ENCODE measurements at regions not wholly inside any gene's neighbourhood (a gene's known extent, or its start where the extent isn't known, plus 50 kb on each side); places are given as distances from the start of the nearest gene placed in this dataset.
"Not testable (repeated sequence)": the region's sequence is repeated elsewhere in the genome, so short reads cannot be mapped to it uniquely, and the experiment has no call there.

DNA sequence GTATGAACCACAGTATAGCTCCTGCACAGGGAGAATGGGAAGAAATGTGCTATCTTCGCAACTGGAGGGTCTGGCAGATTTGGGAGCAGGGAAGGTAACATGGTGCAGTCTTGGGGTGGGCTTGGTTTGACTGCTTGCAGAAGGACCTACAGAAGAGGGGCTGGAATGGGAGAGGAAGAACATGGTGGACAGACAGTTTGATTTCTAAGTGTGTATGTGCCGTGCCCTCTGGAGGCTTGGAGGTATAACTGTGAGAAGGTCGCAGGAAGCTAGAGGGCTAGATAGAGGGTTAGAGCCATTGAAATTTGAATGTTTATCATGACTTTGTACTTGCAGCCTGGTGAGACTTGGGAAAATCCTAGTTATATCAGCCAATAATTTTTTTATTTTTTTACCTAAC lies 169.2 kb downstream of the SQOR start:
- DNase-seq (ENCODE audit: extremely low read depth in 1 of 2, low read depth in 1 of 2): no peak

DNA sequence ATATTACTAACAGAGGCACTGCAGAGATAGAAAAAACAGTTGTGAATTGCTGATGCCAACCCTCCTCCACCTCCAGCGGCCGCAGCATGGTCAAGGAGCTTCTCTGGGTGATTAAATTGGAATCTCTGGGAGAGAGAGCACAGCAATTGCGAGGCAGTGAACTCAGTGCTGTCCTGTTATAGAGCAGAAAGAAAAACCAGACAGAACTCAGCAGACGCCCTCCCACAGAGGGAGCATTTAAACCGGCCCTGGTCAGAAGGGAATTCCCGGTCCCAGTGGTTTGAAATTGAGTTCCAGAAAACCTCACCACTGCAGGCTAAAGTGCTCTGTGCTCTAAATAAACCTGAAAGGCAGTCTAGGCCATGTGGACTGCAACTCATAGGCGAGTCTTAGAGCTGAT lies 175.4 kb downstream of the SQOR start:
- no peak for DNase-seq (ENCODE audit: extremely low read depth in 1 of 2, low read depth in 1 of 2)

DNA sequence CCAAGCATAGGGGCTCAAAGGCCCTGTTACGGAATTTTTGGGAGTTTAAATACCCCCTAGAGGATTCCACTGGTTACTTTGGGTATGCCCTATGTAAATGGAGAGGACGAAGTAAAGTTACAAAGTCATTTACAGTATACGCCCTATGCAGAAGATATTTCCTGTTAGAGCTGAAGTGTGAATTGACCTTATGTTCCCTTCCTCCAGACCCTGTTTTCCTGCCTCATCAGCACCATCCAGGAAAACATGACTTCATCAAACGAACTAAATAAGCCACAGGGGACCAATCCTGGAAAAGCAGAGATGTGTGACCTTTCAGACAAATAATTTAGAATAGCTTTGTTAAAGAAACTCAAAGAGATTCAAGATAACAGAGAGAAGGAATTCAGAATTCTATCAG lies 177.4 kb downstream of the SQOR start:
- no peak for DNase-seq (ENCODE audit: extremely low read depth in 1 of 2, low read depth in 1 of 2)

GRCh38 chr15:45817578-45817977 lies 182.7 kb downstream of the SQOR start:
- DNase-seq (ENCODE audit: extremely low read depth in 1 of 2, low read depth in 1 of 2): not testable (repeated sequence)

- no peak for DNase-seq (ENCODE audit: extremely low read depth in 1 of 2, low read depth in 1 of 2)
These were observed 186.6 kb downstream of the SQOR start for GRCh38 chr15:45821390-45821789.

- not testable (repeated sequence) for DNase-seq (ENCODE audit: extremely low read depth in 1 of 2, low read depth in 1 of 2)
These were observed 188.1 kb downstream of the SQOR start for GRCh38 chr15:45822968-45823367.

DNA sequence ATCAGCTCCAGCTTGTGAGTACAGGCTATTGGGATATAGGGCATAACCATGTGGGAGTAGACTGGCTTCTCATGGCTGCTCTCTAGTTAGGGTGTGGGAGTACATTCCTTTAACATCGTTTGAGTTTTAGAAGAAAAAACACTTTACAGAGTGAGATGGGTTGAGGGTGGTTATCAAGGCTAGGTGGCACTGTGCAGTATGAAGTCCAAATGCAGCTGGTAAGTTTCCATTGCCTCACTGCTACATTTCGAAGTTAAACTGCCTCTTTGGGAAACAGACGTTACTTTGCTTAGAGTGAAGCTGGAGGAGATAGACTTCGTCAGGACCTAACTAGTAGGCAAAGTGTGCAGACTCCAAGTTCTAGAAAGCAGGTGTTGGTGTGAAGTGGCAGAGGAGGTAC lies 192.4 kb downstream of the SQOR start:
- no peak for DNase-seq (ENCODE audit: extremely low read depth in 1 of 2, low read depth in 1 of 2)

GRCh38 chr15:45827766-45828165 lies 192.9 kb downstream of the SQOR start:
- no peak for DNase-seq (ENCODE audit: extremely low read depth in 1 of 2, low read depth in 1 of 2)

DNA sequence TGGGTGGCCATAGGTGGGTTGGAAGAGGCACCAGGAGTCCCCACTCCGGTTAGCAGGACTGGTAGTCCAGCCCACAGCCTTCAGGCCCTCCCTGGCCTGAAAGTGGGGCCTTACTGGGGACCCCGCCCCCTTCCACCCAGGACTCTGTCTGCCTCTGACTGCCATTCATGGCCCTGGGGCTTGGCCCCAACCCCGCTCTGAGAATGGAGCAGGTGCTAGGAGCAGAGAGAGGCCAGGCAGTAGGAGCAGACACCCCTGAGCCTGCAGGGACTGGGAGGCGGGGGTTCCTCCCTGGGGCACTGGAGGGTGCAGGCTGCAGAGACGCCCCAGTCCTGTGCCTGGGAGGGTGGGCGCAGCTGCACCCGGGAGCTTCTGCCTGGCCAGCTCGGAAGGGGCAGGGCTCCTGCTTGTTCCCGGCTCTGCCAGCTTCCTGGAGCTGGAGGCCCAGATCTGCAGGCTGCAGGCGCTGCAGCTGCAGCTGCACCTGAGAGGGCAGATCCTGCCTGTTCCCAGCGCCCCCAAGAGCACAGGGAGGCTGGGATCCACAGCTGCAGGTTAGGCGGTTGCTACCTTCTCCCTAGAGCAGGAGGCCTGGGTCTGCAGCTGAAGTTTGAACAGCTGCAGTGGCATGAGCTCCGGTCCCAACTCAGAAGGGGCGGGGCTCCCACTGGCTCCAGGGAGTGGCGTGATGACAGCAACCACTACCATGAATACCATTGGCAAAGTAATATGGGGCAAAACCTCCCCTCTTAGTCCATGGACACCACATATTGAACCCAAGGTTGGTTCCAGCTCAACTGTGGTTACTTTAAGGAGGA lies 194.7 kb downstream of the SQOR start:
- DNase-seq (ENCODE audit: extremely low read depth in 1 of 2, low read depth in 1 of 2): no peak

- DNase-seq (ENCODE audit: extremely low read depth in 1 of 2, low read depth in 1 of 2): no peak
These were observed 197.0 kb downstream of the SQOR start for GRCh38 chr15:45831787-45832186.

- DNase-seq (ENCODE audit: extremely low read depth in 1 of 2, low read depth in 1 of 2): no peak
These were observed 199.8 kb downstream of the SQOR start for GRCh38 chr15:45834622-45835021.

DNA sequence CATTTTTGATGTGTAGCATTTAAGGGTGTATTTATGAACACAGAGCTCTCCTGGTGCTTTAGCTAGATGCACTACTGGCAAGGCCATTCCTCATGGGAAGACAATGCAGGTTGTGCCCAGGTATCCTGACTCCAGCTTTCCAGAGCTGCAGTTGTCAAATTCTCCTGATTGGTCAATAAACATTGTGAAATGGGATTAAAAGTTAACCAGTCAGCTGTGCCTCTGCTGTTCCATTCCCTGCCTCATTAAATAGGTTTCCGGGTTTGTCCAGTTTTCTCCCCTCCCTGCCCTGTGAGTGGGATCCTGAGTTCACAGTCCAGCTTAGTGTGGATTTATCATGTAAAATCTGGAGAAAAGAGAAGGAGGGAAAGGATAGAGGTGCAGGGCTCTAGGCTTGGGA lies 207.3 kb downstream of the SQOR start:
- no peak for DNase-seq (ENCODE audit: extremely low read depth in 1 of 2, low read depth in 1 of 2)

DNA sequence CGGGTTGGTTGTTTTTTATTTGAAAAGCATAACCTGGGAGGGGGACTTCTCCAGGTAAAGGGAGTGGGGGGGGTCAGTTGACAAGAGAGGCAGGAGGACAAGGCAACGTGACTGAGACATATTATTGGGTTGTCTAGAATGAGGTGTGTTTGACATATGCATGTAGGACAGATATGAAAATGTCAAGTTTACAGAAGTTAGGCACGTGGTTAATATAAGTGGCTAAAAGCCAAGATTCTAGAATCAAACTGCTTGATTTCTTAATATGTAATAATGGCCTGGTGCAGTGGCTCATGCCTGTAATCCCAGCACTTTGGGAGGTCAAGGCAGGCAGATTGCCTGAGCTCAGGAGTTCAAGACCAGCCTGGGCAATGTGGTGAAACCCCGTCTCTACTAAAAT lies 212.8 kb downstream of the SQOR start:
- DNase-seq (ENCODE audit: extremely low read depth in 1 of 2, low read depth in 1 of 2): no peak

DNA sequence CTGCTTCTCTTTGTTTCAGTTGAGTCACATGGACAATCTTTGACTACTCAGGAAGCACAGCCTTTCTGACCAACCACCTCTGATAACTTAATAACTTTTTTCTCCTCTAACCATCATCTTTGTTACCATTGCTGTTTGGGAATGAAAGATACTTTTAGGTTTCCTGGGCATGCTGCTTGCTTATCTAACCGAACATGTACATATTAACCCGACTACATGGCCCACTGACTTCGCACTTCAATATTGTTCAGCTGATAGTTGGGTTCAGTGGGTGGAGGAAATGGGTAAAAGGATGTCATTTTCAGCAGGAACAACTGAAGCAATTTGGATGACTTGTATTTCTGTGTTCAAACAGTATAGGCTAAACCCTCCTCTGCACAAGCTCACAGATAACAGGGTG lies 214.3 kb downstream of the SQOR start:
- DNase-seq (ENCODE audit: extremely low read depth in 1 of 2, low read depth in 1 of 2): no peak

DNA sequence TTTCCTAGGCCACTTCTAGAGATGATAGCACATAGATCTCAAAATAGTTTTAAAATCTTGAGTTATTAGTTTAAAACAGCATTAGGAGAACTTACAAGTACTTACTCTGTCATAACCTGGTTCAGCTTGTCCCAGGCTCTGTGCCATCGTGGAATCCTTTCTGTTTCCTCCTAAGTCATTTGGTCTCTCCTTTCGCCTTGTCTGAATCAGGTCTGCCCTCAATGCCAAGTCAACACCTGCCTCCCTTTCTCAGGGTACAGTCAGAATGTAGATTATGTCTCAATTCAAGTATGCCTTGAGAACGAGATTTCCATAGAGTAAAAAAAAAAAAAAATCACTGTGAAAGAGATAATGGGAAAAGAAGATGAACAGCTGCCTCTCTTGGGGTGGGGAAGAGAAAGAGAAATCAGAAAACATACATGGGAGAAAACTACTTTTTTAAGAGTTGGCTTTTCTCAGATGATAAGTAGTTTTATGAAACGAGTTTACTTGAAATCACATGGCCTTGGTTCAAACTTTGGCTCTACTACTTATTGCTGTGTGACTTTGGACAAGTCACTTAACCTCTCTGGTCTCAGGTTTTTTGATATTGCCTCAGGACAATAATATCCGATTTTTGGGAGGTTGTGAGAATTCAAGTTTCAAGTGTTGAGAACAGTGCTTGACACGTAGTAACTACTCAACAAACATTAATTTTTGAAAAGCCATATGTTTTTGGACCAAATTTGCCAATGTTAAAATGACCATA lies 219.8 kb downstream of the SQOR start:
- DNase-seq (ENCODE audit: extremely low read depth in 1 of 2, low read depth in 1 of 2): no peak

DNA sequence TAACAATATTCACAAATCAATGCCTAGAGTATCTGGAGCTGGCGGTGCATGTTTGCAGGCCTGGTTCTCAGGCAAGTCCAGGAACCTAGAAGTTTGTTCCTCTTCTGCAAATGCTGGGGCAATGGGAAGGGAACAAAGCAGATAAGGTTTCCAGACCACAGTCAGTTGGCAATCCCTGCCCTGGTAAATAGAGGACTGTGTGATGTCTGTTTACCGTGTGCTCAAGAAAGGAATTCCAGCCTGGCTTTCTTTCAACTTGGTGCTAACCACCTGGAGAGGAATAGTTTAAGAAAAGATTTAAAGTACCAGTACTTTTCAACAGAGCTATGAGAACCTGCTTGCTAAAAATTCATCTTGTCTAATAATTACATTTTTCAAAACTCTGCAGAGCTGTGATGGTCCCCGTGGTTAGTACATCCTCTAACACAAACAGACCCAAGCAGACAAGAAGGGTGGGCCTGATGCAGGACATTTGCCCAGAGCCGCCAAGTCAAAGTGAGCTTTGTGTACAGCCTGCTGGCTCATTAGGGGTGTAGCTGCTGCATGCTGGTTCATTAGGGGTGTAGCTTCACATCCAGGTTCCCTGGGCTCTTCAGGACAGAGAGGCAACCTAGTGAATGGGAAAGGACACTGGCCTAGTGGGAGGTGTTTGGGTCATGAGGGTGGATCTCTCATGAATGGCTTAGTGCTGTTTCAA lies 220.5 kb downstream of the SQOR start:
- no peak for DNase-seq (ENCODE audit: extremely low read depth in 1 of 2, low read depth in 1 of 2)

- DNase-seq (ENCODE audit: extremely low read depth in 1 of 2, low read depth in 1 of 2): no peak
These were observed 221.2 kb downstream of the SQOR start for GRCh38 chr15:45855907-45856579.

DNA sequence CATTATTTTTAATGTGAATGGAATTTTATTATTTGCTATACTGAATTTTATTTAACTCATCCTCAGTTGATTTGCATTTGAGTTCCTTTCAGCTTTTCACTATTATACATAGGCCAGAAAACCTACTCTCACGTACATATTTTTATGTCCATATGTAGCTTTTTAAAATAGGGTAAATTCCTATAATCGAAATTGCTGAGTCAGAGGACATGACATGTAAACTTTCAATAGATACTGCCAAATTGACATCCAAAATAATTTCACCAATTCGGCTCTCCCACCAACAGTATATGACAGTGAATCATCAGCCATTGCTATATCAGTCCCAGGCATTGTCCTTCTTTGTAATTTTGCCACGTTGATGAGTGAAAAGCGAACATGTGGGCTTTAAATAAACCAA lies 222.5 kb downstream of the SQOR start:
- DNase-seq (ENCODE audit: extremely low read depth in 1 of 2, low read depth in 1 of 2): no peak

- DNase-seq (ENCODE audit: extremely low read depth in 1 of 2, low read depth in 1 of 2): no peak
These were observed 223.7 kb downstream of the SQOR start for GRCh38 chr15:45858491-45858890.

GRCh38 chr15:45862034-45862433 lies 227.2 kb downstream of the SQOR start:
- no peak for DNase-seq (ENCODE audit: extremely low read depth in 1 of 2, low read depth in 1 of 2)

DNA sequence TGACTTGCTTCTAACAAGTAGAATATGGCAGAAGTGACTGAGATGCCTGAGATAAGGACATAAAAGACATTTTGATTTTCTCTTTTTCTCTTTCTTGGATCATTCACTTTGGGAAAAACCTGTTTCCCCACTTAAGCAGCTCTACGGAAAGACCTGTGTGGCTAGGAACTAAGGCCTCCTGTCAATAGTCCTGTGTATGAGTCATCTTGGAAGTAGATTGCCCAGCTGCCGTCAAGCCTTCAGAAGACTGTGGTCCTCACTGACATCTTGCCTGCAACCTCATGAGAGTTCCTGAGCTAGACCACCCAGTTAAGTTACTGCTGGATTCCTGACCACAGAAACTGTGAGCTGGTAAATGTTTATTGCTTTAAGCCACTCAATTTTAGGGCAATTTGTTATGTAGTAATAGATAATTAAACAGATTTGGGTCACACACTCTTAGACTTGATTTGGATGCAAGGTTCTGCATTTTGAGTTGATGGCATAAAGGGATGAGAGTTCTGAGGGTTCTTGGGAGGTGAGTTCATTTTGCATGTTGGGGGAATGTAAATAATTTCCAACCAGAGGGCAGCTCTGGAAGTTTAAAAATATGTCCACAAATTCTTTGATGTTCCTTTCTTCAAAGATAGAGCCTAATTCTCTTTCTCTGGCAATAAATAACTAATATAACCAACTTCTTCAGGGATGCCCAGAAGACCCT lies 229.2 kb downstream of the SQOR start:
- DNase-seq (ENCODE audit: extremely low read depth in 1 of 2, low read depth in 1 of 2): no peak
